ENCODE measurements at regions not wholly inside any gene's neighbourhood (a gene's known extent, or its start where the extent isn't known, plus 50 kb on each side); places are given as distances from the start of the nearest gene placed in this dataset.
"Not testable (repeated sequence)": the region's sequence is repeated elsewhere in the genome, so short reads cannot be mapped to it uniquely, and the experiment has no call there.

DNA sequence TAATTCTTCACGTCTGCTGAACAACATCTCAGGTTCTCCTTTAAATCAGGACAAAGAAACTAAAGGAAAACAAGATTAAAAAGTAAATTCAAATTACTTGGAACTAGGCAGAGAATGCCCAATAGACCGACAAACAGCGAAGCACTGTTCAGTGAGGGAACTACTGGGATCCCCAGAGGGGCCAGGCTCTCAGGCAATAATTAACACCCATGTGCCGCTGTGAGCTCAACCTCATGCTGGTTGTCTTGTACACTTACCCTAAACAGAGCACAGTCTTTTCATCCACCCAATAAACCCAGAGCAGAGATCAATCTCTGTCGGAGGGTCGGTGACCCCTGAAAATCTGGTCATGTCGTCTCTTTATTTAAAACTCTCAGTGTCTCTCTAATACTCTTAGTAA, 229.9 kb upstream of the CRIM1 start:
- no peak for TF ChIP-seq CTCF (IDR thresholded peaks at IDR 0.05; ENCODE audit: borderline replicate concordance, extremely low read depth, insufficient read depth)
- no peaks in the 10 kb centered on the region for H3K36me3 ChIP-seq (ENCODE audit: control insufficient read depth in 2 of 3, insufficient read depth in 3 of 3, low read length in 3 of 3)
- FAIRE-seq (no peak), DNase-seq (peak in 3 of 5 donors; percentile 23 to 46 (median 39))
- no peaks in the 10 kb centered on the region for H3K27me3 ChIP-seq (ENCODE audit: control insufficient read depth, insufficient read depth, low read length)
- H3K27ac ChIP-seq (ENCODE audit: low read depth in 2 of 2, low read length in 2 of 2) = no peak overlapping the region
- intact Hi-C loops (cut with DNase I) = no loop called here
- H3K9ac ChIP-seq (ENCODE audit: low read length in 3 of 3) = no peak overlapping the region
- no peaks in the 10 kb centered on the region for H3K4me1 ChIP-seq (ENCODE audit: control insufficient read depth in 2 of 3, insufficient read depth in 2 of 3, low read depth in 1 of 3, low read length in 3 of 3)
- H3K9me3 ChIP-seq (ENCODE audit: control insufficient read depth in 2 of 3, insufficient read depth in 1 of 3, low read length in 3 of 3) = no peaks in the 10 kb centered on the region
- H3K4me3 ChIP-seq (ENCODE audit: low read length in 3 of 3) = no peak overlapping the region

DNA sequence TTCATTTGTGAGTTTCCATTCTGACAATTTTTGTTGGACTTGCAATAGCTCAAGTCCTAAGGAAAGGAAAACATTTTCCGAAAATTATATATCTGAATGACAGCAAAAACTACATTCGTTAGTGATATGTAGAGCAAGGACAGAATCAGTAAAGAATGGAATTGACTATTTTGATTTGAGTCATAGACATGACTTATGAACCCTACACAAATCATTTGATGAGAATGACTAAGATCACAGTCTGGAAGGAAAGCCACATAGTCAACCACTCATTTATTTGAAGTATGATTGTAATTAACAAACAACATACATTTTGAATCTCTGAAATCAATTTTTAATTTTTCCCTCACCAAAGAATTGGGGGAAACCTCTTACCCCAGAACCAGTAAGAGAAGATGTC, 231.6 kb upstream of the CRIM1 start:
- H3K9ac ChIP-seq (ENCODE audit: low read length in 3 of 3) = no peak overlapping the region
- no peaks in the 10 kb centered on the region for H3K36me3 ChIP-seq (ENCODE audit: control insufficient read depth in 2 of 3, insufficient read depth in 3 of 3, low read length in 3 of 3)
- H3K27me3 ChIP-seq (ENCODE audit: control insufficient read depth, insufficient read depth, low read length) = no peaks in the 10 kb centered on the region
- H3K4me3 ChIP-seq (ENCODE audit: low read length in 3 of 3) = no peak overlapping the region
- no peak for FAIRE-seq
- intact Hi-C loops (cut with DNase I) = no loop called here
- DNase-seq = no peak
- H3K27ac ChIP-seq (ENCODE audit: low read depth in 2 of 2, low read length in 2 of 2) = no peak overlapping the region
- no peak for TF ChIP-seq CTCF (IDR thresholded peaks at IDR 0.05; ENCODE audit: borderline replicate concordance, extremely low read depth, insufficient read depth)
- no peaks in the 10 kb centered on the region for H3K4me1 ChIP-seq (ENCODE audit: control insufficient read depth in 2 of 3, insufficient read depth in 2 of 3, low read depth in 1 of 3, low read length in 3 of 3)
- no peaks in the 10 kb centered on the region for H3K9me3 ChIP-seq (ENCODE audit: control insufficient read depth in 2 of 3, insufficient read depth in 1 of 3, low read length in 3 of 3)

DNA sequence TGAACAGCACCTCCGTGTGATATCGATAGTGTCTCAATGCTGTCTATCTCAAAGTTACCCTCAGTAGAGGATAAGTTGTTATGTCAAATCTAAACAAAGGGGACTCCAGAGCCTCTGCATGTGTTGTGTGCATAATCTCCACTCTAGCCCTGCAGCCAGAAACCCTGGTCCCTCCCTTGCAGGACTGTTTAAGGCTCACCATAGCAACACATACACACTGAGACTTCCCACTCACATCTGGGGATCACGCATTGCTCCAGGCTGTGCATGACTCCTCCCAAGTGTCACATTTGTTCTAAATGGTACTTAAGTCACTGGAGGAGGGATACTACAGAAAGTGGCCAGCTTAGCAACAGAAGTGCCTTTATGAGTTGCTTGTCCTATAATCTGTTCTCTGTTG, 258.6 kb upstream of the CRIM1 start:
- intact Hi-C loops (cut with DNase I) = no loop called here
- TF ChIP-seq CTCF (IDR thresholded peaks at IDR 0.05; ENCODE audit: borderline replicate concordance, extremely low read depth, insufficient read depth) = no peak
- Histone ChIP-seq H3K36me3 (ENCODE audit: control insufficient read depth in 2 of 3, insufficient read depth in 3 of 3, low read length in 3 of 3) (no peaks in the 10 kb centered on the region), H3K4me1 (ENCODE audit: control insufficient read depth in 2 of 3, insufficient read depth in 2 of 3, low read depth in 1 of 3, low read length in 3 of 3) (no peaks in the 10 kb centered on the region), H3K9me3 (ENCODE audit: control insufficient read depth in 2 of 3, insufficient read depth in 1 of 3, low read length in 3 of 3) (peaks cover 0 to 5% (median 0%) of the 10 kb centered on the region in 3 donors), H3K4me3 (ENCODE audit: low read length in 3 of 3) (no peak overlapping the region), H3K27ac (ENCODE audit: low read depth in 2 of 2, low read length in 2 of 2) (no peak overlapping the region), H3K27me3 (ENCODE audit: control insufficient read depth, insufficient read depth, low read length) (no peaks in the 10 kb centered on the region), H3K9ac (ENCODE audit: low read length in 3 of 3) (no peak overlapping the region)
- DNase-seq (no peak), FAIRE-seq (no peak)

DNA sequence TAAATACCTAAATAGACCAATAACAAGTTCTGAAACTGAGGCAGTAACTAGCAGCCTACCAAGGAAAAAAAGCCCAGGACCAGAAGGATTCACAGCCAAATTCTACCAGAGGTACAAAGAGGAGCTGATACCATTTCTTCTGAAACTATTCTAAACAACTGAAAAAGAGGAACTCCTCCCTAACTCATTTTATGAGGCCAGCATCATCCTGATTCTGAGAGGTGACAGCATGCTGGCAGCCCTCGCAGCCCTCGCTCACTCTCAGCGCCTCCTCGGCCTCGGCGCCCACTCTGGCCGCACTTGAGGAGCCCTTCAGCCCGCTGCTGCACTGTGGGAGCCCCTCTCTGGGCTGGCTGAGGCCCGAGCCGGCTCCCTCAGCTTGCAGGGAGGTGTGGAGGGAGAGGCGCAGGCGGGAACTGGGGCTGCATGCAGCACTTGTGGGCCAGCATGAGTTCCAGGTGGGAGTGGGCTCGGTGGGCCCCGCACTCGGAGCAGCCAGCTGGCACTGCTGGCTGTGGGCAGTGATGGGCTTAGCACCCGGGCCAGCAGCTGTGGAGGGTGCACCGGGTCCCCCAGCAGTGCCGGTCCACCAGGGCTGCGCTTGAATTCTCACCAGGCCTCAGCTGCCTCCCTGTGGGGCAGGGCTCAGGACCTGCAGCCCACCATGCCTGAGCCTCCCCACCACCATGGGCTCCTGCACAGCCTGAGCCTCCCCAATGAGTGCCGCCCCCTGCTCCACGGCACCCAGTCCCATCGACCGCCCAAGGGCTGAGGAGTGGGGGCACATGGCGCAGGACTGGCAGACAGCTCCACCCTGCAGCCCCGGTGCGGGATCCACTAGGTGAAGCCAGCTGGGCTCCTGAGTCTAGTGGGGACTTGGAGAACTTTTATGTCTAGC, 263.5 kb upstream of the CRIM1 start:
- DNase-seq = peak in 1 of 5 donors; percentile 45
- not testable (repeated sequence) for H3K27me3 ChIP-seq (ENCODE audit: control insufficient read depth, insufficient read depth, low read length); H3K9me3 ChIP-seq (ENCODE audit: control insufficient read depth in 2 of 3, insufficient read depth in 1 of 3, low read length in 3 of 3)

More for the DNA sequence above, 263.5 kb upstream of the CRIM1 start:
- H3K4me3 ChIP-seq (ENCODE audit: low read length in 3 of 3); H3K9ac ChIP-seq (ENCODE audit: low read length in 3 of 3); H3K36me3 ChIP-seq (ENCODE audit: control insufficient read depth in 2 of 3, insufficient read depth in 3 of 3, low read length in 3 of 3); FAIRE-seq; H3K4me1 ChIP-seq (ENCODE audit: control insufficient read depth in 2 of 3, insufficient read depth in 2 of 3, low read depth in 1 of 3, low read length in 3 of 3); intact Hi-C loops (cut with DNase I); H3K27ac ChIP-seq (ENCODE audit: low read depth in 2 of 2, low read length in 2 of 2): not testable (repeated sequence)

All from kidney (tissue), 13 donors.